GM18870 (cell line): ENCODE measurements at regions not wholly inside any gene's neighbourhood (a gene's known extent, or its start where the extent isn't known, plus 50 kb on each side); places are given as distances from the start of the nearest gene placed in this dataset.

Experiments
- ATAC-seq: cut with Tn5 transposase; IDR thresholded peaks from one replicate; pipeline ENCODE4 v1.9.1; 2021; ENCODE audit warnings: moderate library complexity; ENCODE audit not compliant: unreplicated experiment

DNA sequence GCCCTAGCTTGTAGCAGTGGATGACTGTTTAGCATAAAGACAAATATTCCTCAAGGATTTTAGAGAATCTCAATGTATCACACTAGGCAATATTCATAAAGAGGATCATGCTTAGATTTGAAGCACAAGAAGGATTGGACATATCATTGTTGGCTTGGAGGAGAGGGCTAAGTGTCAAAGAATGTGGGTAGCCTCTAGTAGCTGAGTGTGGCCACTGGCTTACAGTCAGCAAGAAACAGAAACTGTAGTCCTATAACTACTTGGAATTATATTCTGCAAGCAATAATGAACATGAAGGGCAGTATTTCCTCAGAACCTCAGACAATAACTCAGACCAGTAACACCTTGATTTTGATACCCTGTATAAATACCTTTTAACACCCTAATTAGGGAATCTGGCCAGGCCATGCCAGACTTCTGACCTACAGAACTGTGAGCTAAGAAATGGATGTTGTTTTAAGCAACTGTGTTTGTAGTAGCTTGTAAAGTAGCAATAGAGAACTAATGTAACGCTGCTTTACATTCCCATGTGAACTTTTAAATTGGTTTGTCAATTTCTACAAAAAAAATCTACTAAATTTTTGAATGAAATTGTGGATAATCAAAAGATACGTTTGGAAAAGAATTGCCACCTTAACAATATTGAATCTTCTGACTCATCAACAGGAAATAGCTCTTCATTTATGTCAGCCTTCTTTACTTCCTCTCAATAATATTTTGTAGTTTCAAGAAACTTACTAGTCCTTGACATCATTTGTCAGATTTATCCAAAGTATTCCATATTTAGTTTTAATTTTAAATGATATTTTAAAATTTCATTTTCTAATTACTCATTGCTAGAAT is 65.2 kb upstream of the RSPO3 start:
- ATAC-seq: no peak

DNA sequence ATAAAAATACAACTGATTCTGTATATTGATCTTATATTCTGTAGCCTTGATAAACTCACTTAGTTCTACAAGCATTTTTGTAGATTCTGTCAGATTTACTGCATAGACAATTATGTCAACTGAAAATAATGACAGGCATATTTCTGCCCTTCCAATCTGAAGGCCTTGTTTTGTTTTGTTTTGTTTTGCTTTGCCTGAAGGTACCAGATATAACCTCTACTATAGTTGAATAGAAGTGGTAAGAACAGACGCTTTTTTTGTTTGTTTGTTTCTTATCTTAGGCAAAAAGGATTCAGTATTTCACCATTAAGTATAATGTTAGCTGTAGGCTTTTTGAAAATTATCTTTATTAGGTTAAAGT is 64.6 kb upstream of the RSPO3 start:
- no peak for ATAC-seq

DNA sequence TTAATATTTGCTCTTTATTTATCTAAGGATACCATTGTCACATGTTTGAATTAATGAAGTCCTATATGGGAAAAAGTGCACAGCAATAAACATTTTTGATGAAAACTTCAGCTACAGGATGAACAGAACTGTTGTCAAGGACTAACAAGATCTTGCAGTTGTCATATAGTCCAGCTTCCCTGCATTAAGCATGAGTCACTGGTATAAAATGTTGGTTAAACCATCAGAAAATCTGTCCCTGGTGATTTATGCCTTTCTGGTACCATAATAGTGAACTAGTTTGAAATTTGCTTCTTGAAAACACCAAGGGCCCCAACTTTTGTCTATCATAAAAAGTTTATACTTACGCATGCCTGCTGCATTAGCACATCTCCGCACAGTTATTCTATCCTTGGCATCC is 60.4 kb upstream of the RSPO3 start:
- ATAC-seq: no peak

- no peak for ATAC-seq
These were observed 59.5 kb upstream of the RSPO3 start for GRCh38 chr6:127058936-127059335.
